ENCODE measurements at regions not wholly inside any gene's neighbourhood (a gene's known extent, or its start where the extent isn't known, plus 50 kb on each side); places are given as distances from the start of the nearest gene placed in this dataset.

GRCh38 chr4:11777447-11777846, 348.8 kb upstream of the HS3ST1 start:
- Histone ChIP-seq H3K9me3 (ENCODE audit: low read length) (no peaks in the 10 kb centered on the region), H3K27me3 (ENCODE audit: insufficient read depth, low read length) (no peaks in the 10 kb centered on the region), H2AFZ (ENCODE audit: low read depth, low read length) (no peak overlapping the region), H3K4me1 (ENCODE audit: insufficient read depth, low read length) (no peaks in the 10 kb centered on the region), H3K4me3 (ENCODE audit: low read length) (no peak overlapping the region), H3K36me3 (ENCODE audit: insufficient read depth, low read length) (no peaks in the 10 kb centered on the region)

- Histone ChIP-seq H3K4me1 (ENCODE audit: insufficient read depth, low read length) (no peaks in the 10 kb centered on the region), H3K36me3 (ENCODE audit: insufficient read depth, low read length) (no peaks in the 10 kb centered on the region), H3K4me3 (ENCODE audit: low read length) (no peak overlapping the region), H2AFZ (ENCODE audit: low read depth, low read length) (no peak overlapping the region), H3K9me3 (ENCODE audit: low read length) (no peaks in the 10 kb centered on the region), H3K27me3 (ENCODE audit: insufficient read depth, low read length) (no peaks in the 10 kb centered on the region)
These were observed 345.7 kb upstream of the HS3ST1 start for GRCh38 chr4:11774346-11774745.

- Histone ChIP-seq H3K9me3 (ENCODE audit: low read length) (no peaks in the 10 kb centered on the region), H3K4me1 (ENCODE audit: insufficient read depth, low read length) (no peaks in the 10 kb centered on the region), H3K4me3 (ENCODE audit: low read length) (no peak overlapping the region), H3K36me3 (ENCODE audit: insufficient read depth, low read length) (no peaks in the 10 kb centered on the region), H2AFZ (ENCODE audit: low read depth, low read length) (no peak overlapping the region), H3K27me3 (ENCODE audit: insufficient read depth, low read length) (no peaks in the 10 kb centered on the region)
These were observed 345.1 kb upstream of the HS3ST1 start for GRCh38 chr4:11773798-11774197.

- Histone ChIP-seq H2AFZ (ENCODE audit: low read depth, low read length) (no peak overlapping the region), H3K9me3 (ENCODE audit: low read length) (no peaks in the 10 kb centered on the region), H3K27me3 (ENCODE audit: insufficient read depth, low read length) (no peaks in the 10 kb centered on the region), H3K4me1 (ENCODE audit: insufficient read depth, low read length) (no peaks in the 10 kb centered on the region), H3K4me3 (ENCODE audit: low read length) (no peak overlapping the region), H3K36me3 (ENCODE audit: insufficient read depth, low read length) (no peaks in the 10 kb centered on the region)
These were observed 340.7 kb upstream of the HS3ST1 start for GRCh38 chr4:11769434-11769833.

GRCh38 chr4:11768251-11768972, 339.7 kb upstream of the HS3ST1 start:
- no peaks in the 10 kb centered on the region for H3K36me3 ChIP-seq (ENCODE audit: insufficient read depth, low read length)
- no peaks in the 10 kb centered on the region for H3K9me3 ChIP-seq (ENCODE audit: low read length)
- no peaks in the 10 kb centered on the region for H3K4me1 ChIP-seq (ENCODE audit: insufficient read depth, low read length)
- H3K27me3 ChIP-seq (ENCODE audit: insufficient read depth, low read length): no peaks in the 10 kb centered on the region
- no peak overlapping the region for H2AFZ ChIP-seq (ENCODE audit: low read depth, low read length)
- no peak overlapping the region for H3K4me3 ChIP-seq (ENCODE audit: low read length)

- Histone ChIP-seq H3K4me3 (ENCODE audit: low read length) (no peak overlapping the region), H3K9me3 (ENCODE audit: low read length) (no peaks in the 10 kb centered on the region), H3K36me3 (ENCODE audit: insufficient read depth, low read length) (no peaks in the 10 kb centered on the region)
These were observed 337.3 kb upstream of the HS3ST1 start for GRCh38 chr4:11765849-11766453.

GRCh38 chr4:11748164-11748872, 319.6 kb upstream of the HS3ST1 start:
- Histone ChIP-seq H3K4me3 (ENCODE audit: low read length) (no peak overlapping the region), H3K27me3 (ENCODE audit: insufficient read depth, low read length) (no peaks in the 10 kb centered on the region), H3K9me3 (ENCODE audit: low read length) (no peaks in the 10 kb centered on the region), H3K36me3 (ENCODE audit: insufficient read depth, low read length) (no peaks in the 10 kb centered on the region), H3K4me1 (ENCODE audit: insufficient read depth, low read length) (peaks cover 15% of the 10 kb centered on the region), H2AFZ (ENCODE audit: low read depth, low read length) (no peak overlapping the region)

More at GRCh38 chr4:11765849-11766453, 337.3 kb upstream of the HS3ST1 start:
- Histone ChIP-seq H3K4me1 (ENCODE audit: insufficient read depth, low read length) (no peaks in the 10 kb centered on the region), H2AFZ (ENCODE audit: low read depth, low read length) (no peak overlapping the region), H3K27me3 (ENCODE audit: insufficient read depth, low read length) (no peaks in the 10 kb centered on the region)

- no peaks in the 10 kb centered on the region for H3K36me3 ChIP-seq (ENCODE audit: insufficient read depth, low read length)
These were observed 318.0 kb upstream of the HS3ST1 start for GRCh38 chr4:11746734-11747133.

GRCh38 chr4:11743976-11744375, 315.3 kb upstream of the HS3ST1 start:
- Histone ChIP-seq H3K36me3 (ENCODE audit: insufficient read depth, low read length) (no peaks in the 10 kb centered on the region), H3K27me3 (ENCODE audit: insufficient read depth, low read length) (no peaks in the 10 kb centered on the region), H3K4me1 (ENCODE audit: insufficient read depth, low read length) (peaks cover 15% of the 10 kb centered on the region), H3K4me3 (ENCODE audit: low read length) (no peak overlapping the region), H2AFZ (ENCODE audit: low read depth, low read length) (no peak overlapping the region), H3K9me3 (ENCODE audit: low read length) (no peaks in the 10 kb centered on the region)

More at GRCh38 chr4:11746734-11747133, 318.0 kb upstream of the HS3ST1 start:
- H2AFZ ChIP-seq (ENCODE audit: low read depth, low read length): no peak overlapping the region
- no peaks in the 10 kb centered on the region for H3K9me3 ChIP-seq (ENCODE audit: low read length)
- H3K27me3 ChIP-seq (ENCODE audit: insufficient read depth, low read length): no peaks in the 10 kb centered on the region
- no peak overlapping the region for H3K4me3 ChIP-seq (ENCODE audit: low read length)
- peaks cover 15% of the 10 kb centered on the region for H3K4me1 ChIP-seq (ENCODE audit: insufficient read depth, low read length)

GRCh38 chr4:11743236-11743635, 314.5 kb upstream of the HS3ST1 start:
- Histone ChIP-seq H3K4me3 (ENCODE audit: low read length) (no peak overlapping the region), H3K4me1 (ENCODE audit: insufficient read depth, low read length) (peaks cover 10% of the 10 kb centered on the region), H3K36me3 (ENCODE audit: insufficient read depth, low read length) (no peaks in the 10 kb centered on the region), H2AFZ (ENCODE audit: low read depth, low read length) (no peak overlapping the region), H3K9me3 (ENCODE audit: low read length) (no peaks in the 10 kb centered on the region), H3K27me3 (ENCODE audit: insufficient read depth, low read length) (no peaks in the 10 kb centered on the region)

GRCh38 chr4:11741190-11741652, 312.5 kb upstream of the HS3ST1 start:
- Histone ChIP-seq H2AFZ (ENCODE audit: low read depth, low read length) (no peak overlapping the region), H3K27me3 (ENCODE audit: insufficient read depth, low read length) (no peaks in the 10 kb centered on the region), H3K4me3 (ENCODE audit: low read length) (no peak overlapping the region), H3K36me3 (ENCODE audit: insufficient read depth, low read length) (no peaks in the 10 kb centered on the region), H3K9me3 (ENCODE audit: low read length) (no peaks in the 10 kb centered on the region), H3K4me1 (ENCODE audit: insufficient read depth, low read length) (no peaks in the 10 kb centered on the region)

- Histone ChIP-seq H3K4me3 (ENCODE audit: low read length) (no peak overlapping the region), H3K27me3 (ENCODE audit: insufficient read depth, low read length) (no peaks in the 10 kb centered on the region), H3K4me1 (ENCODE audit: insufficient read depth, low read length) (no peaks in the 10 kb centered on the region), H3K36me3 (ENCODE audit: insufficient read depth, low read length) (no peaks in the 10 kb centered on the region), H2AFZ (ENCODE audit: low read depth, low read length) (no peak overlapping the region), H3K9me3 (ENCODE audit: low read length) (no peaks in the 10 kb centered on the region)
These were observed 311.3 kb upstream of the HS3ST1 start for GRCh38 chr4:11739992-11740391.

- H3K27me3 ChIP-seq (ENCODE audit: insufficient read depth, low read length): no peaks in the 10 kb centered on the region
- H3K4me1 ChIP-seq (ENCODE audit: insufficient read depth, low read length): no peaks in the 10 kb centered on the region
- H3K4me3 ChIP-seq (ENCODE audit: low read length): no peak overlapping the region
- no peaks in the 10 kb centered on the region for H3K9me3 ChIP-seq (ENCODE audit: low read length)
- H3K36me3 ChIP-seq (ENCODE audit: insufficient read depth, low read length): no peaks in the 10 kb centered on the region
- H2AFZ ChIP-seq (ENCODE audit: low read depth, low read length): no peak overlapping the region
These were observed 308.3 kb upstream of the HS3ST1 start for GRCh38 chr4:11736978-11737377.

Measured in neuron (in vitro differentiated cells).